GM23338 (cell line): ENCODE measurements at regions not wholly inside any gene's neighbourhood (a gene's known extent, or its start where the extent isn't known, plus 50 kb on each side); places are given as distances from the start of the nearest gene placed in this dataset.

ENCODE experiments used
- ATAC-seq: fragments of 200-7000 bp; cut with Tn5 transposase; 3 replicates; pipeline ENCODE4 v1.9.1; 2020
- DNase-seq: peaks from one replicate; pipeline ENCODE4 v3.0.0-alpha.2; 2015; ENCODE audit warnings: low spot score
- H2AFZ ChIP-seq: fragments of 200-600 bp; sonication (generic); 2 replicates; pipeline ENCODE4 v1.8.0; 2016; ENCODE audit warnings: antibody characterized with exemption, mild to moderate bottlenecking, moderate library complexity
- H3F3A ChIP-seq: fragments of 200-600 bp; sonication (generic); replicated peaks from 2 replicates; pipeline ENCODE4 v1.8.0; 2017; ENCODE audit warnings: antibody characterized with exemption, mixed run types, low read depth
- H3K27ac ChIP-seq: fragments of 200-600 bp; sonication (generic); 2 replicates; pipeline ENCODE4 v1.6.1; 2016; ENCODE audit warnings: low read depth
- H3K27me3 ChIP-seq: fragments of 200-600 bp; sonication (generic); 2 replicates; pipeline ENCODE4 v1.8.0; 2016; ENCODE audit warnings: mild to moderate bottlenecking, mixed run types, moderate library complexity; ENCODE audit not compliant: insufficient read depth
- H3K36me3 ChIP-seq: fragments of 200-600 bp; sonication (generic); 2 replicates; pipeline ENCODE4 v1.8.0; 2016; ENCODE audit warnings: mild to moderate bottlenecking; ENCODE audit not compliant: insufficient read depth
- H3K4me1 ChIP-seq: fragments of 200-600 bp; sonication (generic); 2 replicates; pipeline ENCODE4 v1.8.0; 2016; ENCODE audit warnings: mild to moderate bottlenecking, moderate library complexity; ENCODE audit not compliant: insufficient read depth
- H3K4me2 ChIP-seq: fragments of 200-600 bp; sonication (generic); 2 replicates; pipeline ENCODE4 v1.7.1; 2017; ENCODE audit warnings: mixed run types
- H3K4me3 ChIP-seq: fragments of 200-600 bp; sonication (generic); 2 replicates; pipeline ENCODE4 v1.6.1; 2016; ENCODE audit warnings: mixed run types
- H3K79me2 ChIP-seq: fragments of 200-600 bp; sonication (generic); replicated peaks from 2 replicates; pipeline ENCODE4 v1.8.0; 2017; ENCODE audit warnings: mild to moderate bottlenecking; ENCODE audit not compliant: insufficient read depth
- H3K9me2 ChIP-seq: fragments of 200-600 bp; sonication (generic); 2 replicates; pipeline ENCODE4 v1.8.0; 2017; ENCODE audit not compliant: insufficient read depth
- H4K20me1 ChIP-seq: fragments of 200-600 bp; sonication (generic); replicated peaks from 2 replicates; pipeline ENCODE4 v1.8.0; 2017; ENCODE audit warnings: mild to moderate bottlenecking; ENCODE audit not compliant: insufficient read depth
- H3K27ac Mint-ChIP-seq: 2 replicates; pipeline ENCODE4 v1.8.0; 2020; ENCODE audit warnings: inconsistent platforms, mild to moderate bottlenecking, moderate library complexity, mixed read lengths
- H3K27me3 Mint-ChIP-seq: 3 replicates; pipeline ENCODE4 v1.8.0; 2022; ENCODE audit warnings: low read depth, mild to moderate bottlenecking, moderate library complexity, mixed read lengths, inconsistent platforms; ENCODE audit not compliant: insufficient read depth, poor library complexity
- H3K36me3 Mint-ChIP-seq: 3 replicates; pipeline ENCODE4 v1.8.0; 2021; ENCODE audit warnings: low read depth, mild to moderate bottlenecking, inconsistent platforms, moderate library complexity, mixed read lengths
- H3K4me1 Mint-ChIP-seq: 3 replicates; pipeline ENCODE4 v1.8.0; 2020; ENCODE audit warnings: mild to moderate bottlenecking, inconsistent platforms, mixed read lengths
- H3K4me3 Mint-ChIP-seq: 3 replicates; pipeline ENCODE4 v1.8.0; 2021; ENCODE audit warnings: moderate library complexity, mild to moderate bottlenecking, inconsistent platforms, mixed read lengths
- H3K9me3 Mint-ChIP-seq: 3 replicates; pipeline ENCODE4 v1.8.0; 2020; ENCODE audit warnings: moderate library complexity, mild to moderate bottlenecking, inconsistent platforms, mixed read lengths
- CREB1 ChIP-seq: fragments of 250-450 bp; sonication (Bioruptor Pico); IDR thresholded peaks from 2 replicates; pipeline ENCODE4 v1.5.0; 2020; ENCODE audit warnings: low read depth, mild to moderate bottlenecking, moderate library complexity
- EZH2 ChIP-seq: fragments of 200-600 bp; sonication (generic); IDR thresholded peaks from one replicate; pipeline ENCODE4 v1.8.0; 2017; ENCODE audit warnings: antibody characterized with exemption, mild to moderate bottlenecking, low read depth; ENCODE audit not compliant: unreplicated experiment
- EZH2phosphoT487 ChIP-seq: fragments of 200-600 bp; sonication (generic); IDR thresholded peaks from one replicate; pipeline ENCODE4 v1.8.1; 2018; ENCODE audit warnings: antibody characterized with exemption; ENCODE audit not compliant: unreplicated experiment
- JUNB ChIP-seq: IDR thresholded peaks from one replicate; pipeline ENCODE4 v1.6.1; 2016; ENCODE audit warnings: antibody characterized with exemption; ENCODE audit not compliant: unreplicated experiment
- NANOG ChIP-seq: IDR thresholded peaks from 2 replicates; pipeline ENCODE4 v1.6.1; 2016; ENCODE audit warnings: antibody characterized with exemption, borderline replicate concordance
- POLR2AphosphoS5 ChIP-seq: IDR thresholded peaks from 2 replicates; pipeline ENCODE4 v1.6.1; 2016; ENCODE audit warnings: antibody characterized with exemption, low read depth
- STAT1 ChIP-seq: IDR thresholded peaks from one replicate; pipeline ENCODE4 v1.6.1; 2016; ENCODE audit warnings: antibody characterized with exemption; ENCODE audit not compliant: unreplicated experiment
- ZNF114 ChIP-seq: fragments of 250-450 bp; sonication (Bioruptor Pico); IDR thresholded peaks from 2 replicates; pipeline ENCODE4 v1.5.0; 2020; ENCODE audit warnings: mild to moderate bottlenecking, moderate library complexity
- ZNF331 ChIP-seq: fragments of 250-450 bp; sonication (Bioruptor Pico); IDR thresholded peaks from 2 replicates; pipeline ENCODE4 v1.5.0; 2020; ENCODE audit warnings: low read depth, mild to moderate bottlenecking, moderate library complexity
- TF ChIP-seq, protein P1 (sequence below): fragments of 250-450 bp; sonication (Bioruptor Pico); IDR thresholded peaks from 2 replicates; pipeline ENCODE4 v1.5.0; 2020; ENCODE audit warnings: mild to moderate bottlenecking, moderate library complexity
- TF ChIP-seq, protein P2 (sequence below): IDR thresholded peaks from 2 replicates; pipeline ENCODE4 v1.6.1; 2016; ENCODE audit warnings: antibody characterized with exemption
- TF ChIP-seq, protein P3 (sequence below): IDR thresholded peaks from one replicate; pipeline ENCODE4 v1.6.1; 2018; ENCODE audit warnings: antibody characterized with exemption; ENCODE audit not compliant: unreplicated experiment

DNA sequence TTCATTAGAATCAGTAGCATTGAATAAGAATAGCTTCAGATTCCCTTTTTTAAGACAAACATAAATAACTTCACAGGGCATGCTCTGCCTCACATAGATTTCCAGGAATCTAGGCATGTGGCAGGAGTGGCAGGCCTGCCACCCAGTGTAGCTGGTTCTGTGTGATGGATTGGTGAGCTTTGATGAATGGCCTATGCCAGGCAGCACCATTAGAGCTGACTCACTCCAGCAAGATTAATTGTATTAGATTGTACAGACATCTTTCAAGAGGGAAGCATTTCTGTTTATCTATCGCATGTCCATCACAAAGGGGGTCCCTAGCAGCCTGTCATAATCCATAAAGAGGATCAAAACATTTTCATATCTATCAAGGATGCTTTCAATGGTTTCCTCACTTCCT lies 71.9 kb downstream of the NAA11 start:
- Mint-ChIP-seq H3K27ac (no peak overlapping the region), H3K4me3 (no peak overlapping the region), H3K4me1 (no peaks in the 10 kb centered on the region), H3K9me3 (peaks cover 6% of the 10 kb centered on the region; the same call in 1 of the 3 replicates), H3K36me3 (no peaks in the 10 kb centered on the region), H3K27me3 (no peaks in the 10 kb centered on the region)
- Histone ChIP-seq H3K4me2 (no peak overlapping the region), H3K27ac (no peak overlapping the region), H3K27me3 (no peaks in the 10 kb centered on the region), H3K79me2 (no peaks in the 10 kb centered on the region), H3K4me1 (no peaks in the 10 kb centered on the region), H4K20me1 (no peaks in the 10 kb centered on the region), H3K4me3 (no peak overlapping the region), H3F3A (no peaks in the 10 kb centered on the region), H2AFZ (no peak overlapping the region), H3K36me3 (no peaks in the 10 kb centered on the region), H3K9me2 (peaks cover 4% of the 10 kb centered on the region; the same call in 1 of the 2 replicates)
- TF ChIP-seq ZNF114 (no peak), POLR2AphosphoS5 (no peak), EZH2 (no peak), NANOG (no peak)
- DNase-seq = no peak
- no peak for ATAC-seq

DNA sequence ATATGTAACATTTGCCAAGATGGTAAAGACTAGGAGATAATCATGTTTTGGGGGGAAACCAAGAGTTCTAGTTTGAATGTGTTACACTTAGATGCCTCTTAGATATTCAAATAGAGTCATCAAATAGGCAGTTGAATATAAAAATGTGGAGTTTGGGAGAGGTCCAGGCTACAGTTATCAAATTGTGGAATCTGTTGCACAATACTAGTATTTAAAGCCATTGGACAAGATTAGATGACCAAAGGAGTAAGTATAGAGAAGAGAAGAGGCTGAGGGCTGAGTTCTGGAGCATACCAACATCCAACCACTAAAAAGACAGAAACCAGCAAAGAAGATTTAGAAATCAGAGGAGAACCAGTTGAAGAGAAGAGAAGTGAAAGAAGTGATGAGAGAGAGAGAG lies 72.7 kb downstream of the NAA11 start:
- Histone ChIP-seq H4K20me1 (no peaks in the 10 kb centered on the region), H3K79me2 (no peaks in the 10 kb centered on the region), H3K9me2 (peaks cover 6% of the 10 kb centered on the region; the same call in 1 of the 2 replicates), H3K4me2 (no peak overlapping the region), H3K4me3 (no peak overlapping the region), H2AFZ (no peak overlapping the region), H3K36me3 (no peaks in the 10 kb centered on the region), H3K27me3 (no peaks in the 10 kb centered on the region), H3K4me1 (no peaks in the 10 kb centered on the region), H3F3A (no peaks in the 10 kb centered on the region), H3K27ac (no peak overlapping the region)
- DNase-seq = no peak
- Mint-ChIP-seq H3K4me3 (no peak overlapping the region), H3K27me3 (peaks cover 3% of the 10 kb centered on the region), H3K27ac (no peak overlapping the region), H3K9me3 (0 out of 3 replicates have a peak, but pooled peaks cover under 1% of the 10 kb centered on the region), H3K36me3 (no peaks in the 10 kb centered on the region), H3K4me1 (no peaks in the 10 kb centered on the region)
- no peak for ATAC-seq
- TF ChIP-seq JUNB = no peak
- TF ChIP-seq EZH2 = no peak
- no peak for TF ChIP-seq CREB1
- no peak for TF ChIP-seq ZNF114
- TF ChIP-seq NANOG = no peak
- TF ChIP-seq ZNF331 = no peak
- TF ChIP-seq, protein P1, sequence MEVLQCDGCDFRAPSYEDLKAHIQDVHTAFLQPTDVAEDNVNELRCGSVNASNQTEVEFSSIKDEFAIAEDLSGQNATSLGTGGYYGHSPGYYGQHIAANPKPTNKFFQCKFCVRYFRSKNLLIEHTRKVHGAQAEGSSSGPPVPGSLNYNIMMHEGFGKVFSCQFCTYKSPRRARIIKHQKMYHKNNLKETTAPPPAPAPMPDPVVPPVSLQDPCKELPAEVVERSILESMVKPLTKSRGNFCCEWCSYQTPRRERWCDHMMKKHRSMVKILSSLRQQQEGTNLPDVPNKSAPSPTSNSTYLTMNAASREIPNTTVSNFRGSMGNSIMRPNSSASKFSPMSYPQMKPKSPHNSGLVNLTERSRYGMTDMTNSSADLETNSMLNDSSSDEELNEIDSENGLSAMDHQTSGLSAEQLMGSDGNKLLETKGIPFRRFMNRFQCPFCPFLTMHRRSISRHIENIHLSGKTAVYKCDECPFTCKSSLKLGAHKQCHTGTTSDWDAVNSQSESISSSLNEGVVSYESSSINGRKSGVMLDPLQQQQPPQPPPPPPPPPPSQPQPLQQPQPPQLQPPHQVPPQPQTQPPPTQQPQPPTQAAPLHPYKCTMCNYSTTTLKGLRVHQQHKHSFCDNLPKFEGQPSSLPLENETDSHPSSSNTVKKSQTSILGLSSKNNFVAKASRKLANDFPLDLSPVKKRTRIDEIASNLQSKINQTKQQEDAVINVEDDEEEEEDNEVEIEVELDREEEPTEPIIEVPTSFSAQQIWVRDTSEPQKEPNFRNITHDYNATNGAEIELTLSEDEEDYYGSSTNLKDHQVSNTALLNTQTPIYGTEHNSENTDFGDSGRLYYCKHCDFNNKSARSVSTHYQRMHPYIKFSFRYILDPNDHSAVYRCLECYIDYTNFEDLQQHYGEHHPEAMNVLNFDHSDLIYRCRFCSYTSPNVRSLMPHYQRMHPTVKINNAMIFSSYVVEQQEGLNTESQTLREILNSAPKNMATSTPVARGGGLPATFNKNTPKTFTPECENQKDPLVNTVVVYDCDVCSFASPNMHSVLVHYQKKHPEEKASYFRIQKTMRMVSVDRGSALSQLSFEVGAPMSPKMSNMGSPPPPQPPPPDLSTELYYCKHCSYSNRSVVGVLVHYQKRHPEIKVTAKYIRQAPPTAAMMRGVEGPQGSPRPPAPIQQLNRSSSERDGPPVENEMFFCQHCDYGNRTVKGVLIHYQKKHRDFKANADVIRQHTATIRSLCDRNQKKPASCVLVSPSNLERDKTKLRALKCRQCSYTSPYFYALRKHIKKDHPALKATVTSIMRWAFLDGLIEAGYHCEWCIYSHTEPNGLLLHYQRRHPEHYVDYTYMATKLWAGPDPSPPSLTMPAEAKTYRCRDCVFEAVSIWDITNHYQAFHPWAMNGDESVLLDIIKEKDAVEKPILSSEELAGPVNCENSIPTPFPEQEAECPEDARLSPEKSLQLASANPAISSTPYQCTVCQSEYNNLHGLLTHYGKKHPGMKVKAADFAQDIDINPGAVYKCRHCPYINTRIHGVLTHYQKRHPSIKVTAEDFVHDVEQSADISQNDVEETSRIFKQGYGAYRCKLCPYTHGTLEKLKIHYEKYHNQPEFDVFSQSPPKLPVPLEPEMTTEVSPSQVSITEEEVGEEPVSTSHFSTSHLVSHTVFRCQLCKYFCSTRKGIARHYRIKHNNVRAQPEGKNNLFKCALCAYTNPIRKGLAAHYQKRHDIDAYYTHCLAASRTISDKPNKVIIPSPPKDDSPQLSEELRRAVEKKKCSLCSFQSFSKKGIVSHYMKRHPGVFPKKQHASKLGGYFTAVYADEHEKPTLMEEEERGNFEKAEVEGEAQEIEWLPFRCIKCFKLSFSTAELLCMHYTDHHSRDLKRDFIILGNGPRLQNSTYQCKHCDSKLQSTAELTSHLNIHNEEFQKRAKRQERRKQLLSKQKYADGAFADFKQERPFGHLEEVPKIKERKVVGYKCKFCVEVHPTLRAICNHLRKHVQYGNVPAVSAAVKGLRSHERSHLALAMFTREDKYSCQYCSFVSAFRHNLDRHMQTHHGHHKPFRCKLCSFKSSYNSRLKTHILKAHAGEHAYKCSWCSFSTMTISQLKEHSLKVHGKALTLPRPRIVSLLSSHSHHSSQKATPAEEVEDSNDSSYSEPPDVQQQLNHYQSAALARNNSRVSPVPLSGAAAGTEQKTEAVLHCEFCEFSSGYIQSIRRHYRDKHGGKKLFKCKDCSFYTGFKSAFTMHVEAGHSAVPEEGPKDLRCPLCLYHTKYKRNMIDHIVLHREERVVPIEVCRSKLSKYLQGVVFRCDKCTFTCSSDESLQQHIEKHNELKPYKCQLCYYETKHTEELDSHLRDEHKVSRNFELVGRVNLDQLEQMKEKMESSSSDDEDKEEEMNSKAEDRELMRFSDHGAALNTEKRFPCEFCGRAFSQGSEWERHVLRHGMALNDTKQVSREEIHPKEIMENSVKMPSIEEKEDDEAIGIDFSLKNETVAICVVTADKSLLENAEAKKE (CRISPR knock-in tag) = no peak
- no peak for TF ChIP-seq EZH2phosphoT487
- TF ChIP-seq POLR2AphosphoS5 = no peak
- TF ChIP-seq, protein P2, sequence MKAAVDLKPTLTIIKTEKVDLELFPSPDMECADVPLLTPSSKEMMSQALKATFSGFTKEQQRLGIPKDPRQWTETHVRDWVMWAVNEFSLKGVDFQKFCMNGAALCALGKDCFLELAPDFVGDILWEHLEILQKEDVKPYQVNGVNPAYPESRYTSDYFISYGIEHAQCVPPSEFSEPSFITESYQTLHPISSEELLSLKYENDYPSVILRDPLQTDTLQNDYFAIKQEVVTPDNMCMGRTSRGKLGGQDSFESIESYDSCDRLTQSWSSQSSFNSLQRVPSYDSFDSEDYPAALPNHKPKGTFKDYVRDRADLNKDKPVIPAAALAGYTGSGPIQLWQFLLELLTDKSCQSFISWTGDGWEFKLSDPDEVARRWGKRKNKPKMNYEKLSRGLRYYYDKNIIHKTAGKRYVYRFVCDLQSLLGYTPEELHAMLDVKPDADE = no peak
- TF ChIP-seq, protein P3, sequence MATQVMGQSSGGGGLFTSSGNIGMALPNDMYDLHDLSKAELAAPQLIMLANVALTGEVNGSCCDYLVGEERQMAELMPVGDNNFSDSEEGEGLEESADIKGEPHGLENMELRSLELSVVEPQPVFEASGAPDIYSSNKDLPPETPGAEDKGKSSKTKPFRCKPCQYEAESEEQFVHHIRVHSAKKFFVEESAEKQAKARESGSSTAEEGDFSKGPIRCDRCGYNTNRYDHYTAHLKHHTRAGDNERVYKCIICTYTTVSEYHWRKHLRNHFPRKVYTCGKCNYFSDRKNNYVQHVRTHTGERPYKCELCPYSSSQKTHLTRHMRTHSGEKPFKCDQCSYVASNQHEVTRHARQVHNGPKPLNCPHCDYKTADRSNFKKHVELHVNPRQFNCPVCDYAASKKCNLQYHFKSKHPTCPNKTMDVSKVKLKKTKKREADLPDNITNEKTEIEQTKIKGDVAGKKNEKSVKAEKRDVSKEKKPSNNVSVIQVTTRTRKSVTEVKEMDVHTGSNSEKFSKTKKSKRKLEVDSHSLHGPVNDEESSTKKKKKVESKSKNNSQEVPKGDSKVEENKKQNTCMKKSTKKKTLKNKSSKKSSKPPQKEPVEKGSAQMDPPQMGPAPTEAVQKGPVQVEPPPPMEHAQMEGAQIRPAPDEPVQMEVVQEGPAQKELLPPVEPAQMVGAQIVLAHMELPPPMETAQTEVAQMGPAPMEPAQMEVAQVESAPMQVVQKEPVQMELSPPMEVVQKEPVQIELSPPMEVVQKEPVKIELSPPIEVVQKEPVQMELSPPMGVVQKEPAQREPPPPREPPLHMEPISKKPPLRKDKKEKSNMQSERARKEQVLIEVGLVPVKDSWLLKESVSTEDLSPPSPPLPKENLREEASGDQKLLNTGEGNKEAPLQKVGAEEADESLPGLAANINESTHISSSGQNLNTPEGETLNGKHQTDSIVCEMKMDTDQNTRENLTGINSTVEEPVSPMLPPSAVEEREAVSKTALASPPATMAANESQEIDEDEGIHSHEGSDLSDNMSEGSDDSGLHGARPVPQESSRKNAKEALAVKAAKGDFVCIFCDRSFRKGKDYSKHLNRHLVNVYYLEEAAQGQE = no peak
- TF ChIP-seq STAT1 = no peak
